ENCODE measurements at regions not wholly inside any gene's neighbourhood (a gene's known extent, or its start where the extent isn't known, plus 50 kb on each side); places are given as distances from the start of the nearest gene placed in this dataset.

- no peak for DNase-seq
These were observed 547.5 kb downstream of the EBF1 start for GRCh38 chr5:158552241-158552640.

- no peak for DNase-seq
These were observed 550.4 kb downstream of the EBF1 start for GRCh38 chr5:158549311-158549710.

- no peak for DNase-seq
These were observed 553.0 kb downstream of the EBF1 start for GRCh38 chr5:158546748-158547147.

GRCh38 chr5:158545949-158546530 lies 553.7 kb downstream of the EBF1 start:
- DNase-seq: no peak

- DNase-seq: no peak
These were observed 555.1 kb downstream of the EBF1 start for GRCh38 chr5:158544388-158545339.

- no peak for DNase-seq
These were observed 556.0 kb downstream of the EBF1 start for GRCh38 chr5:158543539-158544387.

GRCh38 chr5:158541536-158542297 lies 558.0 kb downstream of the EBF1 start:
- no peak for DNase-seq

- DNase-seq: no peak
These were observed 561.1 kb downstream of the EBF1 start for GRCh38 chr5:158538506-158539074.

- DNase-seq: no peak
These were observed 562.4 kb downstream of the EBF1 start for GRCh38 chr5:158537366-158537765.

GRCh38 chr5:158534203-158534602 lies 565.5 kb downstream of the EBF1 start:
- DNase-seq: no peak

GRCh38 chr5:158532739-158533138 lies 567.0 kb downstream of the EBF1 start:
- DNase-seq: no peak

- no peak for DNase-seq
These were observed 567.9 kb downstream of the EBF1 start for GRCh38 chr5:158531860-158532259.

- DNase-seq: no peak
These were observed 569.6 kb downstream of the EBF1 start for GRCh38 chr5:158530115-158530514.

GRCh38 chr5:158529454-158529853 lies 570.3 kb downstream of the EBF1 start:
- no peak for DNase-seq

- no peak for DNase-seq
These were observed 574.1 kb downstream of the EBF1 start for GRCh38 chr5:158525663-158526062.

- no peak for DNase-seq
These were observed 575.6 kb downstream of the EBF1 start for GRCh38 chr5:158524070-158524469.

- DNase-seq: no peak
These were observed 576.9 kb downstream of the EBF1 start for GRCh38 chr5:158522776-158523175.

GRCh38 chr5:158521995-158522394 lies 577.7 kb downstream of the EBF1 start:
- DNase-seq: no peak

- no peak for DNase-seq
These were observed 580.2 kb downstream of the EBF1 start for GRCh38 chr5:158519433-158520021.

- no peak for DNase-seq
These were observed 583.2 kb downstream of the EBF1 start for GRCh38 chr5:158516521-158516920.

GRCh38 chr5:158514986-158515359 lies 584.7 kb downstream of the EBF1 start:
- DNase-seq: no peak

Measured in activated naive CD4-positive, alpha-beta T cell (primary cell).